ENCODE measurements at regions not wholly inside any gene's neighbourhood (a gene's known extent, or its start where the extent isn't known, plus 50 kb on each side); places are given as distances from the start of the nearest gene placed in this dataset.
"Not testable (repeated sequence)": the region's sequence is repeated elsewhere in the genome, so short reads cannot be mapped to it uniquely, and the experiment has no call there.

- DNase-seq (ENCODE audit: low spot score) = no peak
These were observed 75.2 kb upstream of the SSBP2 start for GRCh38 chr5:81826128-81826527.

GRCh38 chr5:81825237-81825636 lies 74.3 kb upstream of the SSBP2 start:
- DNase-seq (ENCODE audit: low spot score) = no peak

DNA sequence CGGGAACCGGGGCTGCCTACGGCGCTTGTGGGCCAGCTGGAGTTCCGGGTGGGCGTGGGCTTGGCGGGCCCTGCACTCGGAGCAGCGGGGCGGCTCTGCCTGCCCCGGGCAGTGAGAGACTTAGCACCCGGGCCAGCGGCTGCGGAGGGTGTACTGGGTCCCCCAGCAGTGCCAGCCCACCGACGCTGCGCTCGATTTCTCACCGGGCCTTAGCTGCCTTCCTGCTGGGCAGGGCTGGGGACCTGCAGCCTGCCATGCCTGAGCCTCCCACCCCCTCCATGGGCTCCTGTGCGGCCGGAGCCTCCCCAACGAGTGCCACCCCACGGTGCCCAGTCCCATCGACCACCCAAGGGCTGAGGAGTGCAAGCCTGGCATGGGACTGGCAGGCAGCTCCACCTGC lies 72.8 kb upstream of the SSBP2 start:
- not testable (repeated sequence) for DNase-seq (ENCODE audit: low spot score)

- DNase-seq (ENCODE audit: low spot score) = no peak
These were observed 70.0 kb upstream of the SSBP2 start for GRCh38 chr5:81820863-81821262.

GRCh38 chr5:81820318-81820636 lies 69.4 kb upstream of the SSBP2 start:
- DNase-seq (ENCODE audit: low spot score) = no peak

DNA sequence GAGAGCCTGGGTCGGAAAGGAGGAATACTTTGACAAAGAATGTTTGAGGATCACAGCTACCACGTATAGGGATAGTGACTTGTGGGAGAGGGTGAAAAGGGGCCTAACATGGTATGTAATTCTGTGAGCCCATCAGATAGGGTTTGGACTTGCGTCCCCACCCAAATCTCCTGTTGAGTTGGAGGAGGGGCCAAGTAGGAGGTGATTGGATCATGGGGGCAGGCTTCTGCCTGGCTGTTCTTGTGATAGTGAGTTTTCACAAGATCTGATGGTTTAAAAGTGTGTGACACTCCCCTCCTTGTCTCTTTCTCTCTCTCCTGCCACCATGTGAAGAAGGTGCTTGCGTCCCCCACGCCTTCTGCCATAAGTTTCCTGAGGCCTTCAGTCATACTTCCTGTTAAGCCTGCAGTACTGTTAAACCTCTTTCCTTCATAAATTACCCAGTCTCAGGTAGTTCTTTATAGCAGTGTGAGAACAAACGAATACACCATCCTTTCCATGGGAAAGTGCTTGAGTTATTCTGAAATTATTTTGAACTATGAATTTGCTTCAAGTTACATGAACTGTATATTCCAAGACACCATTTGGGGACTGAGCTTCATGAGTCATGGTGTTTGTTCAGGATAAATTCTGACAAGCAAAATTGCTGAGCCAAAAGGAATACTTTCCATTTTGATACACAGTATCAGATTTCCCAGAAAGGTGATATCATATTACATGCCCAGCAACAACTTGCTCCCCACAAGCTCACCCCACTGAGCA lies 68.8 kb upstream of the SSBP2 start:
- DNase-seq (ENCODE audit: low spot score) = no peak

- DNase-seq (ENCODE audit: low spot score) = no peak
These were observed 67.1 kb upstream of the SSBP2 start for GRCh38 chr5:81817980-81818379.

- DNase-seq (ENCODE audit: low spot score) = no peak
These were observed 66.2 kb upstream of the SSBP2 start for GRCh38 chr5:81817086-81817485.

GRCh38 chr5:81815321-81815720 lies 64.4 kb upstream of the SSBP2 start:
- DNase-seq (ENCODE audit: low spot score) = no peak

GRCh38 chr5:81808106-81808505 lies 57.2 kb upstream of the SSBP2 start:
- DNase-seq (ENCODE audit: low spot score) = no peak

GRCh38 chr5:81805086-81805485 lies 54.2 kb upstream of the SSBP2 start:
- no peak for DNase-seq (ENCODE audit: low spot score)

GRCh38 chr5:81803812-81804211 lies 52.9 kb upstream of the SSBP2 start:
- DNase-seq (ENCODE audit: low spot score) = no peak

DNA sequence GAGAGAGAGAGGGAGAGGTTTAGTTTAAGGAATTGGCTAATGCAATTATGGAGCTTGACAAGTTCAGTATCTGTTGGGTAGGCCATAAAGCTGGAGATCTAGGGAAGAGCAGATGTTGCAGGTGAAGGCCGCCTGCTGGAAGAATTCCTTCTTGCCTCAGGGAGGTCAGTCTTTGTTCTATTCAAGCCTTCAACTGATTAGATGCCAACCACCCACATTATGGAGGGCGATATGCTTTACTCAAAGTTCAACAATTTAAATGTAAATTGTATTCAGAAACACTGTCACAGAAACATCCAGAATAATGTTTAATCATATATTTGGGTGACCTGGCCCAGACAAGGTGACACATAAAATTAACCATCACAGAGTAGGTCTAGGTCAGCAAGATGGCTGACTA lies 51.7 kb upstream of the SSBP2 start:
- DNase-seq (ENCODE audit: low spot score) = no peak

DNA sequence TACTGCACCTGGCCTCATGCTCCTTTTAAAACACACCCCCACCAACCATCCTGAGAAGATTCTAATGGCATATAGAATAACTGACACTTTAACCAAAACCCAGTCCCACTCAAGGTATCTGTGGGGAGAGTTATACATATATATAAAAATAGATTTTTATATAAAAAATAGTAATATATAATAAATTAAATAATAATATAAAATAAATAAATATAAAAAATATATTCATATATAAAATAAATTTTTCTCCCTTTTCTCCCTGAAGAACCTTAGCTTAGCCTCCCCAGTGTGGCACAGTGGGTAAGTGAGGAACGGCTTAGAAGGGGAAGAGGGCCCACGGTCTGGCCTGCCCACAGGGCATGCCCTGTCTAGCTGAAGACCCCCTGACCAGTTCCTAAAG lies 51.1 kb upstream of the SSBP2 start:
- DNase-seq (ENCODE audit: low spot score) = no peak

DNA sequence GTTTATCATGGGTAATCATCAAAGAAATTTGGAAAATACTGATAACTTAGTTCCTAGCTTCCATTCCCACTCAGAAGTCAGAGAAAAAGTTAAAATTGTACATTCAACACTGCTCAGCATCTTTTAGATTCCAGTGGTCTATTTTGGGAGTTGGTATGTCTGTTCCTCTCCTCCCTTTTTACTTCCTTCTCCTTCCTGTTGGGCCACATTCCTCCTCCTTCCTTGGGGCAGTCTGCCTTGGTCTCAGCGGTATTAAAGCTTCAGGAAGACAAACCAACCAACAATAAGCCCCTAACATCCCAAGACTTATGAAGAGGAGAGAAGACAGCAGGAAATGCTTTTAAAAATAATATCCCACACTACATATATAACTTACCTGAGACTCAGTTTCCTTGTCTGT lies 49.9 kb upstream of the SSBP2 start:
- DNase-seq (ENCODE audit: low spot score) = no peak
